ENCODE measurements at regions not wholly inside any gene's neighbourhood (a gene's known extent, or its start where the extent isn't known, plus 50 kb on each side); places are given as distances from the start of the nearest gene placed in this dataset.

- H3K9ac ChIP-seq (ENCODE audit: low read depth, low read length) = no peak overlapping the region
- H3K4me1 ChIP-seq (ENCODE audit: control insufficient read depth, insufficient read depth, low read length) = peaks cover 26% of the 10 kb centered on the region
- no peaks in the 10 kb centered on the region for H3K27me3 ChIP-seq (ENCODE audit: control insufficient read depth, insufficient read depth, low read length)
- H3K4me2 ChIP-seq (ENCODE audit: low read length) = no peak overlapping the region
- no peaks in the 10 kb centered on the region for H3K9me3 ChIP-seq (replicated peaks; ENCODE audit: low read length)
- no peak overlapping the region for H3K4me3 ChIP-seq (ENCODE audit: low read length)
- H3K36me3 ChIP-seq (ENCODE audit: insufficient read depth, low read length) = no peaks in the 10 kb centered on the region
These were observed 126.9 kb upstream of the TMPRSS2 start for GRCh38 chr21:41634858-41635257.

- Histone ChIP-seq H3K36me3 (ENCODE audit: insufficient read depth, low read length) (no peaks in the 10 kb centered on the region), H3K27me3 (ENCODE audit: control insufficient read depth, insufficient read depth, low read length) (no peaks in the 10 kb centered on the region), H3K4me1 (ENCODE audit: control insufficient read depth, insufficient read depth, low read length) (peaks cover 28% of the 10 kb centered on the region), H3K9me3 (replicated peaks; ENCODE audit: low read length) (no peaks in the 10 kb centered on the region), H3K4me3 (ENCODE audit: low read length) (no peak overlapping the region), H3K9ac (ENCODE audit: low read depth, low read length) (no peak overlapping the region), H3K4me2 (ENCODE audit: low read length) (no peak overlapping the region)
These were observed 126.3 kb upstream of the TMPRSS2 start for GRCh38 chr21:41634211-41634694.

GRCh38 chr21:41633627-41634026 is 125.7 kb upstream of the TMPRSS2 start:
- no peaks in the 10 kb centered on the region for H3K9me3 ChIP-seq (replicated peaks; ENCODE audit: low read length)
- peaks cover 28% of the 10 kb centered on the region for H3K4me1 ChIP-seq (ENCODE audit: control insufficient read depth, insufficient read depth, low read length)
- no peaks in the 10 kb centered on the region for H3K27me3 ChIP-seq (ENCODE audit: control insufficient read depth, insufficient read depth, low read length)
- no peak overlapping the region for H3K9ac ChIP-seq (ENCODE audit: low read depth, low read length)
- no peak overlapping the region for H3K4me2 ChIP-seq (ENCODE audit: low read length)
- no peak overlapping the region for H3K4me3 ChIP-seq (ENCODE audit: low read length)
- H3K36me3 ChIP-seq (ENCODE audit: insufficient read depth, low read length) = no peaks in the 10 kb centered on the region

GRCh38 chr21:41632748-41633475 is 125.0 kb upstream of the TMPRSS2 start:
- H3K9me3 ChIP-seq (replicated peaks; ENCODE audit: low read length) = no peaks in the 10 kb centered on the region
- H3K9ac ChIP-seq (ENCODE audit: low read depth, low read length) = no peak overlapping the region
- no peaks in the 10 kb centered on the region for H3K27me3 ChIP-seq (ENCODE audit: control insufficient read depth, insufficient read depth, low read length)
- H3K4me3 ChIP-seq (ENCODE audit: low read length) = no peak overlapping the region
- no peak overlapping the region for H3K4me2 ChIP-seq (ENCODE audit: low read length)
- H3K36me3 ChIP-seq (ENCODE audit: insufficient read depth, low read length) = no peaks in the 10 kb centered on the region
- peaks cover 28% of the 10 kb centered on the region for H3K4me1 ChIP-seq (ENCODE audit: control insufficient read depth, insufficient read depth, low read length)

- H3K9ac ChIP-seq (ENCODE audit: low read depth, low read length) = no peak overlapping the region
- H3K4me2 ChIP-seq (ENCODE audit: low read length) = no peak overlapping the region
- H3K27me3 ChIP-seq (ENCODE audit: control insufficient read depth, insufficient read depth, low read length) = no peaks in the 10 kb centered on the region
- peaks cover 28% of the 10 kb centered on the region for H3K4me1 ChIP-seq (ENCODE audit: control insufficient read depth, insufficient read depth, low read length)
- H3K4me3 ChIP-seq (ENCODE audit: low read length) = no peak overlapping the region
- H3K36me3 ChIP-seq (ENCODE audit: insufficient read depth, low read length) = no peaks in the 10 kb centered on the region
- H3K9me3 ChIP-seq (replicated peaks; ENCODE audit: low read length) = no peaks in the 10 kb centered on the region
These were observed 123.9 kb upstream of the TMPRSS2 start for GRCh38 chr21:41631564-41632461.

- no peaks in the 10 kb centered on the region for H3K36me3 ChIP-seq (ENCODE audit: insufficient read depth, low read length)
- H3K9me3 ChIP-seq (replicated peaks; ENCODE audit: low read length) = no peaks in the 10 kb centered on the region
- peak overlapping the region; percentile 26 for H3K9ac ChIP-seq (ENCODE audit: low read depth, low read length)
- no peak overlapping the region for H3K4me3 ChIP-seq (ENCODE audit: low read length)
- H3K4me1 ChIP-seq (ENCODE audit: control insufficient read depth, insufficient read depth, low read length) = peaks cover 28% of the 10 kb centered on the region
- H3K4me2 ChIP-seq (ENCODE audit: low read length) = peak overlapping the region; percentile 38
- H3K27me3 ChIP-seq (ENCODE audit: control insufficient read depth, insufficient read depth, low read length) = no peaks in the 10 kb centered on the region
These were observed 123.0 kb upstream of the TMPRSS2 start for GRCh38 chr21:41630917-41631316.

- no peaks in the 10 kb centered on the region for H3K36me3 ChIP-seq (ENCODE audit: insufficient read depth, low read length)
- no peak overlapping the region for H3K4me3 ChIP-seq (ENCODE audit: low read length)
- peaks cover 28% of the 10 kb centered on the region for H3K4me1 ChIP-seq (ENCODE audit: control insufficient read depth, insufficient read depth, low read length)
- no peaks in the 10 kb centered on the region for H3K9me3 ChIP-seq (replicated peaks; ENCODE audit: low read length)
- peaks cover 3% of the 10 kb centered on the region for H3K27me3 ChIP-seq (ENCODE audit: control insufficient read depth, insufficient read depth, low read length)
- no peak overlapping the region for H3K9ac ChIP-seq (ENCODE audit: low read depth, low read length)
- H3K4me2 ChIP-seq (ENCODE audit: low read length) = peak overlapping the region; percentile 40
These were observed 122.3 kb upstream of the TMPRSS2 start for GRCh38 chr21:41630249-41630648.

- Histone ChIP-seq H3K4me2 (ENCODE audit: low read length) (no peak overlapping the region), H3K4me1 (ENCODE audit: control insufficient read depth, insufficient read depth, low read length) (peaks cover 19% of the 10 kb centered on the region), H3K36me3 (ENCODE audit: insufficient read depth, low read length) (no peaks in the 10 kb centered on the region), H3K4me3 (ENCODE audit: low read length) (no peak overlapping the region), H3K9ac (ENCODE audit: low read depth, low read length) (no peak overlapping the region), H3K9me3 (replicated peaks; ENCODE audit: low read length) (no peaks in the 10 kb centered on the region), H3K27me3 (ENCODE audit: control insufficient read depth, insufficient read depth, low read length) (peaks cover 3% of the 10 kb centered on the region)
These were observed 120.3 kb upstream of the TMPRSS2 start for GRCh38 chr21:41628256-41628655.

- H3K4me3 ChIP-seq (ENCODE audit: low read length) = no peak overlapping the region
- H3K9ac ChIP-seq (ENCODE audit: low read depth, low read length) = no peak overlapping the region
- no peaks in the 10 kb centered on the region for H3K36me3 ChIP-seq (ENCODE audit: insufficient read depth, low read length)
- H3K27me3 ChIP-seq (ENCODE audit: control insufficient read depth, insufficient read depth, low read length) = peaks cover 8% of the 10 kb centered on the region
- no peaks in the 10 kb centered on the region for H3K9me3 ChIP-seq (replicated peaks; ENCODE audit: low read length)
- peaks cover 23% of the 10 kb centered on the region for H3K4me1 ChIP-seq (ENCODE audit: control insufficient read depth, insufficient read depth, low read length)
- H3K4me2 ChIP-seq (ENCODE audit: low read length) = no peak overlapping the region
These were observed 119.5 kb upstream of the TMPRSS2 start for GRCh38 chr21:41627428-41627827.

GRCh38 chr21:41626021-41626420 is 118.1 kb upstream of the TMPRSS2 start:
- peaks cover 17% of the 10 kb centered on the region for H3K27me3 ChIP-seq (ENCODE audit: control insufficient read depth, insufficient read depth, low read length)
- no peaks in the 10 kb centered on the region for H3K36me3 ChIP-seq (ENCODE audit: insufficient read depth, low read length)
- no peak overlapping the region for H3K9ac ChIP-seq (ENCODE audit: low read depth, low read length)
- H3K4me1 ChIP-seq (ENCODE audit: control insufficient read depth, insufficient read depth, low read length) = peaks cover 22% of the 10 kb centered on the region
- no peak overlapping the region for H3K4me3 ChIP-seq (ENCODE audit: low read length)
- no peak overlapping the region for H3K4me2 ChIP-seq (ENCODE audit: low read length)
- H3K9me3 ChIP-seq (replicated peaks; ENCODE audit: low read length) = no peaks in the 10 kb centered on the region

- peaks cover 20% of the 10 kb centered on the region for H3K4me1 ChIP-seq (ENCODE audit: control insufficient read depth, insufficient read depth, low read length)
- no peaks in the 10 kb centered on the region for H3K9me3 ChIP-seq (replicated peaks; ENCODE audit: low read length)
- no peak overlapping the region for H3K9ac ChIP-seq (ENCODE audit: low read depth, low read length)
- H3K36me3 ChIP-seq (ENCODE audit: insufficient read depth, low read length) = no peaks in the 10 kb centered on the region
- no peak overlapping the region for H3K4me2 ChIP-seq (ENCODE audit: low read length)
- H3K27me3 ChIP-seq (ENCODE audit: control insufficient read depth, insufficient read depth, low read length) = peaks cover 17% of the 10 kb centered on the region
- no peak overlapping the region for H3K4me3 ChIP-seq (ENCODE audit: low read length)
These were observed 117.5 kb upstream of the TMPRSS2 start for GRCh38 chr21:41625428-41625827.
